Gastroesophageal sphincter (tissue), 3 donors: ENCODE measurements at regions not wholly inside any gene's neighbourhood (a gene's known extent, or its start where the extent isn't known, plus 50 kb on each side); places are given as distances from the start of the nearest gene placed in this dataset.

Source experiments
- POLR2A ChIP-seq, 2 donors: fragments of 450-650 bp; IDR thresholded peaks; one replicate each; pipeline ENCODE4 v1.6.1; 2017; ENCODE audit warnings: antibody characterized with exemption in 2 of 2, mild to moderate bottlenecking in 2 of 2, moderate library complexity in 1 of 2
- TF ChIP-seq, protein P1 (sequence below), 4 experiments: fragments of 200-600 bp in 2 of 4; fragments of 450-650 bp in 2 of 4; sonication (generic) in 1 of 4; IDR thresholded peaks; one replicate each; pipeline ENCODE4 v1.5.1; 2017 to 2019; ENCODE audit warnings: antibody characterized with exemption in 4 of 4, mild to moderate bottlenecking in 2 of 4, moderate library complexity in 2 of 4

DNA sequence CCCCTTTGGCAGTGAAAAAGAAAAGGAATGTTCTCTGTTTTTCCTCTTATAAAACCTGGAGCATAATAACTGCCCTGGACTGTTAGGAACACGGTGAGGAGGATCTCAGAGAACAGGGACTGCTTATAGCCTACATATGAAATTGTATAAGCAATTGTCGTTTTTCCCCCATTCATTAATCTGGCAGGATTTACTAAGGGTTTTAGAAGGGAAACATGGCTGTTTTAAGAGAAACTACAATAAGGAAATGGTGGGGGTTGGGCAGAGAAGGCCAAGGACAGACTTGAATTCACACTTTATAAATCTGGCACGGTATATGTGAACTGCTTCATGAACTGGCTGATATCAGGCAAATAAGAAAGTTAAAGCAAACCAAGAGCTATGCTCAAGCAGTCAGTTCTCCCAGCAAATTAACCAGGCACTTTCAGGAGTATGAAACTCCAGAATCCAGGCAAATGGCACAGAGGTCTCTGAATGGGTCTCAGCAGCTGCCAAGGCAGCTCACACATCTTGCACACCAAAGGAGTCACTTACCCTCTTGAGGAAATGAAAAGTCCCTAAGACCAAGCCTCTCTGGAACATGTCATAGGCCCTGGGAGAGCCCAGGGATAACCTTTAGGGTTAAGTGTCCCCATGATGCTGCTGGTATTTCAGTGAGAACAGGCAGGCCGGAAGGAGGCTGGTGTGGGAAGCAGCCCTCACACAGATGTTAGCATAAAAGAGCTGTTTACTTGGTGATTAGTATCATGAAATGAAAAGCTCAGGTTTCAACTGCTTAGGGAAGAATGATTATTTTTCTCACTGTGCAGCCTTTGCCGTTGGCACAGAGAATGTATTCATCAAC is 260.5 kb upstream of the MARCKS start:
- TF ChIP-seq, protein P1, sequence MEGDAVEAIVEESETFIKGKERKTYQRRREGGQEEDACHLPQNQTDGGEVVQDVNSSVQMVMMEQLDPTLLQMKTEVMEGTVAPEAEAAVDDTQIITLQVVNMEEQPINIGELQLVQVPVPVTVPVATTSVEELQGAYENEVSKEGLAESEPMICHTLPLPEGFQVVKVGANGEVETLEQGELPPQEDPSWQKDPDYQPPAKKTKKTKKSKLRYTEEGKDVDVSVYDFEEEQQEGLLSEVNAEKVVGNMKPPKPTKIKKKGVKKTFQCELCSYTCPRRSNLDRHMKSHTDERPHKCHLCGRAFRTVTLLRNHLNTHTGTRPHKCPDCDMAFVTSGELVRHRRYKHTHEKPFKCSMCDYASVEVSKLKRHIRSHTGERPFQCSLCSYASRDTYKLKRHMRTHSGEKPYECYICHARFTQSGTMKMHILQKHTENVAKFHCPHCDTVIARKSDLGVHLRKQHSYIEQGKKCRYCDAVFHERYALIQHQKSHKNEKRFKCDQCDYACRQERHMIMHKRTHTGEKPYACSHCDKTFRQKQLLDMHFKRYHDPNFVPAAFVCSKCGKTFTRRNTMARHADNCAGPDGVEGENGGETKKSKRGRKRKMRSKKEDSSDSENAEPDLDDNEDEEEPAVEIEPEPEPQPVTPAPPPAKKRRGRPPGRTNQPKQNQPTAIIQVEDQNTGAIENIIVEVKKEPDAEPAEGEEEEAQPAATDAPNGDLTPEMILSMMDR (IDR thresholded peaks at IDR 0.05): no peak
- no peak for TF ChIP-seq POLR2A (IDR thresholded peaks at IDR 0.05)
